ENCODE measurements at regions not wholly inside any gene's neighbourhood (a gene's known extent, or its start where the extent isn't known, plus 50 kb on each side); places are given as distances from the start of the nearest gene placed in this dataset.

- no peaks in the 10 kb centered on the region for H3K27me3 ChIP-seq (ENCODE audit: control insufficient read depth in 3 of 3, insufficient read depth in 3 of 3, low read length in 3 of 3)
- no peaks in the 10 kb centered on the region for H3K4me1 ChIP-seq (ENCODE audit: control insufficient read depth in 3 of 3, insufficient read depth in 2 of 3, low read depth in 1 of 3, low read length in 2 of 3)
- no peak overlapping the region for H3K27ac ChIP-seq (ENCODE audit: low read depth in 1 of 3, low read length in 2 of 3)
- no peak for FAIRE-seq
- no peak for DNase-seq
- H3K9me3 ChIP-seq (ENCODE audit: control insufficient read depth in 2 of 2, insufficient read depth in 1 of 2, low read depth in 1 of 2, low read length in 1 of 2) = no peaks in the 10 kb centered on the region
- H3K4me3 ChIP-seq (ENCODE audit: low read depth in 1 of 3, low read length in 3 of 3) = no peak overlapping the region
- H3K36me3 ChIP-seq (ENCODE audit: control insufficient read depth in 3 of 3, insufficient read depth in 2 of 3, low read depth in 1 of 3, low read length in 3 of 3) = no peaks in the 10 kb centered on the region
- WGBS, 3 donors = 77 to 93% (median 92%) methylated on average over 4 of the region's 4 CpGs
These were observed 52.7 kb upstream of the CRIM1 start for GRCh38 chr2:36302911-36303310.

GRCh38 chr2:36301843-36302242 lies 53.7 kb upstream of the CRIM1 start:
- DNase-seq (no peak), FAIRE-seq (no peak)
- H3K27ac ChIP-seq (ENCODE audit: low read depth in 1 of 3, low read length in 2 of 3) = no peak overlapping the region
- no peaks in the 10 kb centered on the region for H3K27me3 ChIP-seq (ENCODE audit: control insufficient read depth in 3 of 3, insufficient read depth in 3 of 3, low read length in 3 of 3)
- no peaks in the 10 kb centered on the region for H3K4me1 ChIP-seq (ENCODE audit: control insufficient read depth in 3 of 3, insufficient read depth in 2 of 3, low read depth in 1 of 3, low read length in 2 of 3)
- no peaks in the 10 kb centered on the region for H3K9me3 ChIP-seq (ENCODE audit: control insufficient read depth in 2 of 2, insufficient read depth in 1 of 2, low read depth in 1 of 2, low read length in 1 of 2)
- 77 to 91% (median 88%) methylated on average over 5 of the region's 5 CpGs for WGBS, 3 donors
- no peak overlapping the region for H3K4me3 ChIP-seq (ENCODE audit: low read depth in 1 of 3, low read length in 3 of 3)
- no peaks in the 10 kb centered on the region for H3K36me3 ChIP-seq (ENCODE audit: control insufficient read depth in 3 of 3, insufficient read depth in 2 of 3, low read depth in 1 of 3, low read length in 3 of 3)

- no peaks in the 10 kb centered on the region for H3K36me3 ChIP-seq (ENCODE audit: control insufficient read depth in 3 of 3, insufficient read depth in 2 of 3, low read depth in 1 of 3, low read length in 3 of 3)
- no peak for FAIRE-seq
- no peak overlapping the region for H3K27ac ChIP-seq (ENCODE audit: low read depth in 1 of 3, low read length in 2 of 3)
- no peaks in the 10 kb centered on the region for H3K9me3 ChIP-seq (ENCODE audit: control insufficient read depth in 2 of 2, insufficient read depth in 1 of 2, low read depth in 1 of 2, low read length in 1 of 2)
- H3K4me3 ChIP-seq (ENCODE audit: low read depth in 1 of 3, low read length in 3 of 3) = no peak overlapping the region
- H3K4me1 ChIP-seq (ENCODE audit: control insufficient read depth in 3 of 3, insufficient read depth in 2 of 3, low read depth in 1 of 3, low read length in 2 of 3) = no peaks in the 10 kb centered on the region
- 90 to 91% (median 90%) methylated on average over 5 of the region's 5 CpGs for WGBS, 3 donors
- DNase-seq = no peak
- H3K27me3 ChIP-seq (ENCODE audit: control insufficient read depth in 3 of 3, insufficient read depth in 3 of 3, low read length in 3 of 3) = no peaks in the 10 kb centered on the region
These were observed 54.9 kb upstream of the CRIM1 start for GRCh38 chr2:36300697-36301096.

GRCh38 chr2:36296798-36297197 lies 58.8 kb upstream of the CRIM1 start:
- FAIRE-seq (no peak), DNase-seq (peak; percentile 28 to 55)
- WGBS, 3 donors = 12 to 52% (median 27%) methylated on average over 4 of the region's 4 CpGs

GRCh38 chr2:36294316-36294721 lies 61.3 kb upstream of the CRIM1 start:
- 73 to 93% (median 81%) methylated on average over 3 of the region's 3 CpGs for WGBS, 3 donors
- no peaks in the 10 kb centered on the region for H3K36me3 ChIP-seq (ENCODE audit: control insufficient read depth in 3 of 3, insufficient read depth in 2 of 3, low read depth in 1 of 3, low read length in 3 of 3)
- H3K4me3 ChIP-seq (ENCODE audit: low read depth in 1 of 3, low read length in 3 of 3) = no peak overlapping the region
- no peak for FAIRE-seq
- DNase-seq = no peak
- H3K4me1 ChIP-seq (ENCODE audit: control insufficient read depth in 3 of 3, insufficient read depth in 2 of 3, low read depth in 1 of 3, low read length in 2 of 3) = no peaks in the 10 kb centered on the region
- no peaks in the 10 kb centered on the region for H3K9me3 ChIP-seq (ENCODE audit: control insufficient read depth in 2 of 2, insufficient read depth in 1 of 2, low read depth in 1 of 2, low read length in 1 of 2)
- H3K27ac ChIP-seq (ENCODE audit: low read depth in 1 of 3, low read length in 2 of 3) = no peak overlapping the region
- H3K27me3 ChIP-seq (ENCODE audit: control insufficient read depth in 3 of 3, insufficient read depth in 3 of 3, low read length in 3 of 3) = no peaks in the 10 kb centered on the region

More at GRCh38 chr2:36296798-36297197, 58.8 kb upstream of the CRIM1 start:
- Histone ChIP-seq H3K36me3 (ENCODE audit: control insufficient read depth in 3 of 3, insufficient read depth in 2 of 3, low read depth in 1 of 3, low read length in 3 of 3) (no peaks in the 10 kb centered on the region), H3K9me3 (ENCODE audit: control insufficient read depth in 2 of 2, insufficient read depth in 1 of 2, low read depth in 1 of 2, low read length in 1 of 2) (no peaks in the 10 kb centered on the region), H3K27me3 (ENCODE audit: control insufficient read depth in 3 of 3, insufficient read depth in 3 of 3, low read length in 3 of 3) (no peaks in the 10 kb centered on the region), H3K27ac (ENCODE audit: low read depth in 1 of 3, low read length in 2 of 3) (no peak overlapping the region), H3K4me1 (ENCODE audit: control insufficient read depth in 3 of 3, insufficient read depth in 2 of 3, low read depth in 1 of 3, low read length in 2 of 3) (no peaks in the 10 kb centered on the region), H3K4me3 (ENCODE audit: low read depth in 1 of 3, low read length in 3 of 3) (no peak overlapping the region)

GRCh38 chr2:36290306-36290856 lies 65.2 kb upstream of the CRIM1 start:
- Histone ChIP-seq H3K27me3 (ENCODE audit: control insufficient read depth in 3 of 3, insufficient read depth in 3 of 3, low read length in 3 of 3) (no peaks in the 10 kb centered on the region), H3K27ac (ENCODE audit: low read depth in 1 of 3, low read length in 2 of 3) (no peak overlapping the region), H3K36me3 (ENCODE audit: control insufficient read depth in 3 of 3, insufficient read depth in 2 of 3, low read depth in 1 of 3, low read length in 3 of 3) (no peaks in the 10 kb centered on the region), H3K9me3 (ENCODE audit: control insufficient read depth in 2 of 2, insufficient read depth in 1 of 2, low read depth in 1 of 2, low read length in 1 of 2) (no peaks in the 10 kb centered on the region), H3K4me1 (ENCODE audit: control insufficient read depth in 3 of 3, insufficient read depth in 2 of 3, low read depth in 1 of 3, low read length in 2 of 3) (no peaks in the 10 kb centered on the region), H3K4me3 (ENCODE audit: low read depth in 1 of 3, low read length in 3 of 3) (no peak overlapping the region)
- DNase-seq (no peak), FAIRE-seq (no peak)
- WGBS, 3 donors = 75 to 91% (median 85%) methylated on average over 6 of the region's 6 CpGs

- H3K27me3 ChIP-seq (ENCODE audit: control insufficient read depth in 3 of 3, insufficient read depth in 3 of 3, low read length in 3 of 3) = no peaks in the 10 kb centered on the region
- H3K27ac ChIP-seq (ENCODE audit: low read depth in 1 of 3, low read length in 2 of 3) = no peak overlapping the region
- 87 to 88% (median 88%) methylated on average over 1 of the region's 1 CpG for WGBS, 3 donors
- H3K36me3 ChIP-seq (ENCODE audit: control insufficient read depth in 3 of 3, insufficient read depth in 2 of 3, low read depth in 1 of 3, low read length in 3 of 3) = no peaks in the 10 kb centered on the region
- FAIRE-seq = no peak
- H3K4me1 ChIP-seq (ENCODE audit: control insufficient read depth in 3 of 3, insufficient read depth in 2 of 3, low read depth in 1 of 3, low read length in 2 of 3) = no peaks in the 10 kb centered on the region
- DNase-seq = no peak
- no peaks in the 10 kb centered on the region for H3K9me3 ChIP-seq (ENCODE audit: control insufficient read depth in 2 of 2, insufficient read depth in 1 of 2, low read depth in 1 of 2, low read length in 1 of 2)
- H3K4me3 ChIP-seq (ENCODE audit: low read depth in 1 of 3, low read length in 3 of 3) = no peak overlapping the region
These were observed 65.8 kb upstream of the CRIM1 start for GRCh38 chr2:36289731-36290130.

- 73 to 79% (median 78%) methylated on average over 6 of the region's 6 CpGs for WGBS, 3 donors
- Histone ChIP-seq H3K4me1 (ENCODE audit: control insufficient read depth in 3 of 3, insufficient read depth in 2 of 3, low read depth in 1 of 3, low read length in 2 of 3) (no peaks in the 10 kb centered on the region), H3K4me3 (ENCODE audit: low read depth in 1 of 3, low read length in 3 of 3) (no peak overlapping the region), H3K9me3 (ENCODE audit: control insufficient read depth in 2 of 2, insufficient read depth in 1 of 2, low read depth in 1 of 2, low read length in 1 of 2) (no peaks in the 10 kb centered on the region), H3K36me3 (ENCODE audit: control insufficient read depth in 3 of 3, insufficient read depth in 2 of 3, low read depth in 1 of 3, low read length in 3 of 3) (no peaks in the 10 kb centered on the region), H3K27me3 (ENCODE audit: control insufficient read depth in 3 of 3, insufficient read depth in 3 of 3, low read length in 3 of 3) (no peaks in the 10 kb centered on the region), H3K27ac (ENCODE audit: low read depth in 1 of 3, low read length in 2 of 3) (no peak overlapping the region)
- DNase-seq = no peak
- no peak for FAIRE-seq
These were observed 68.0 kb upstream of the CRIM1 start for GRCh38 chr2:36287363-36288275.

All from small intestine (tissue), 7 donors.